Loucy (cell line): ENCODE measurements at regions not wholly inside any gene's neighbourhood (a gene's known extent, or its start where the extent isn't known, plus 50 kb on each side); places are given as distances from the start of the nearest gene placed in this dataset.

Experiments
- H2AFZ ChIP-seq: fragments of 200-600 bp; sonication (generic); 2 replicates; pipeline ENCODE4 v1.6.0; 2016; ENCODE audit warnings: antibody characterized with exemption, mild to moderate bottlenecking, low read length, moderate library complexity
- H3F3A ChIP-seq: fragments of 200-600 bp; 2 replicates; pipeline ENCODE4 v1.6.0; 2016; ENCODE audit warnings: antibody characterized with exemption, low read depth, mild to moderate bottlenecking
- H3K27me3 ChIP-seq: fragments of 200-600 bp; sonication (generic); 2 replicates; pipeline ENCODE4 v1.6.1; 2014; ENCODE audit warnings: low read length, mild to moderate bottlenecking; ENCODE audit not compliant: insufficient read depth, poor library complexity, severe bottlenecking
- H3K36me3 ChIP-seq: fragments of 200-600 bp; sonication (generic); 2 replicates; pipeline ENCODE4 v1.6.1; 2016; ENCODE audit warnings: low read length; ENCODE audit not compliant: insufficient read depth
- H3K4me1 ChIP-seq: fragments of 200-600 bp; sonication (generic); 2 replicates; pipeline ENCODE4 v1.5.1; 2014; ENCODE audit warnings: low read length, mild to moderate bottlenecking; ENCODE audit not compliant: insufficient read depth, poor library complexity, severe bottlenecking
- H3K4me2 ChIP-seq: fragments of 200-600 bp; sonication (generic); 2 replicates; pipeline ENCODE4 v1.6.0; 2014; ENCODE audit warnings: antibody characterized with exemption, low read length, low read depth, mild to moderate bottlenecking; ENCODE audit not compliant: poor library complexity, severe bottlenecking
- H3K4me3 ChIP-seq: fragments of 200-600 bp; sonication (generic); 2 replicates; pipeline ENCODE4 v1.5.1; 2014; ENCODE audit warnings: low read length, mild to moderate bottlenecking, mixed read lengths; ENCODE audit not compliant: poor library complexity, severe bottlenecking
- H3K79me2 ChIP-seq: fragments of 200-600 bp; sonication (generic); 2 replicates; pipeline ENCODE4 v1.6.1; 2014; ENCODE audit warnings: low read length; ENCODE audit not compliant: insufficient read depth
- H3K9ac ChIP-seq: fragments of 200-600 bp; sonication (generic); 2 replicates; pipeline ENCODE4 v1.6.0; 2014; ENCODE audit warnings: mild to moderate bottlenecking, low read depth, low read length, moderate library complexity; ENCODE audit not compliant: poor library complexity, severe bottlenecking
- H3K9me2 ChIP-seq: fragments of 200-600 bp; sonication (generic); replicated peaks from 2 replicates; pipeline ENCODE4 v1.6.1; 2016; ENCODE audit warnings: low read depth, low read length, mixed read lengths
- H3K9me3 ChIP-seq: fragments of 200-600 bp; sonication (generic); 2 replicates; pipeline ENCODE4 v1.6.1; 2014; ENCODE audit warnings: mild to moderate bottlenecking, antibody characterized with exemption, low read length, low read depth; ENCODE audit not compliant: insufficient read depth
- H4K20me1 ChIP-seq: fragments of 200-600 bp; sonication (generic); 2 replicates; pipeline ENCODE4 v1.6.0; 2014; ENCODE audit warnings: antibody characterized with exemption, low read length, mild to moderate bottlenecking; ENCODE audit not compliant: insufficient read depth, poor library complexity, severe bottlenecking
- CTCF ChIP-seq: fragments of 200-600 bp; sonication (generic); conservative IDR thresholded peaks from 2 replicates; pipeline ENCODE4 v1.5.1; 2014; ENCODE audit warnings: mild to moderate bottlenecking, antibody characterized with exemption, low read length
- EZH2phosphoT487 ChIP-seq: fragments of 200-600 bp; IDR thresholded peaks from 2 replicates; pipeline ENCODE4 v1.6.1; 2018; ENCODE audit warnings: antibody characterized with exemption, mild to moderate bottlenecking, moderate library complexity, borderline replicate concordance

GRCh38 chr10:44813201-44813600, 97.9 kb upstream of the TMEM72 start:
- Histone ChIP-seq H3K4me1 (no peaks in the 10 kb centered on the region), H3K36me3 (no peaks in the 10 kb centered on the region), H3K9ac (no peak overlapping the region), H3K27me3 (no peaks in the 10 kb centered on the region), H2AFZ (no peak overlapping the region), H3F3A (no peaks in the 10 kb centered on the region), H3K9me2 (no peaks in the 10 kb centered on the region), H4K20me1 (no peaks in the 10 kb centered on the region), H3K4me3 (no peak overlapping the region), H3K79me2 (no peaks in the 10 kb centered on the region), H3K9me3 (no peaks in the 10 kb centered on the region), H3K4me2 (no peak overlapping the region)
- TF ChIP-seq CTCF = no peak
- no peak for TF ChIP-seq EZH2phosphoT487

GRCh38 chr10:44814929-44815328, 96.2 kb upstream of the TMEM72 start:
- H3K27me3 ChIP-seq = no peaks in the 10 kb centered on the region
- no peaks in the 10 kb centered on the region for H3K9me2 ChIP-seq
- no peaks in the 10 kb centered on the region for H4K20me1 ChIP-seq
- no peaks in the 10 kb centered on the region for H3F3A ChIP-seq
- no peaks in the 10 kb centered on the region for H3K79me2 ChIP-seq
- no peak overlapping the region for H3K4me2 ChIP-seq
- TF ChIP-seq CTCF (no peak), EZH2phosphoT487 (no peak)
- no peaks in the 10 kb centered on the region for H3K9me3 ChIP-seq
- no peak overlapping the region for H3K9ac ChIP-seq
- no peaks in the 10 kb centered on the region for H3K36me3 ChIP-seq
- no peak overlapping the region for H2AFZ ChIP-seq
- no peak overlapping the region for H3K4me3 ChIP-seq
- H3K4me1 ChIP-seq = no peaks in the 10 kb centered on the region

DNA sequence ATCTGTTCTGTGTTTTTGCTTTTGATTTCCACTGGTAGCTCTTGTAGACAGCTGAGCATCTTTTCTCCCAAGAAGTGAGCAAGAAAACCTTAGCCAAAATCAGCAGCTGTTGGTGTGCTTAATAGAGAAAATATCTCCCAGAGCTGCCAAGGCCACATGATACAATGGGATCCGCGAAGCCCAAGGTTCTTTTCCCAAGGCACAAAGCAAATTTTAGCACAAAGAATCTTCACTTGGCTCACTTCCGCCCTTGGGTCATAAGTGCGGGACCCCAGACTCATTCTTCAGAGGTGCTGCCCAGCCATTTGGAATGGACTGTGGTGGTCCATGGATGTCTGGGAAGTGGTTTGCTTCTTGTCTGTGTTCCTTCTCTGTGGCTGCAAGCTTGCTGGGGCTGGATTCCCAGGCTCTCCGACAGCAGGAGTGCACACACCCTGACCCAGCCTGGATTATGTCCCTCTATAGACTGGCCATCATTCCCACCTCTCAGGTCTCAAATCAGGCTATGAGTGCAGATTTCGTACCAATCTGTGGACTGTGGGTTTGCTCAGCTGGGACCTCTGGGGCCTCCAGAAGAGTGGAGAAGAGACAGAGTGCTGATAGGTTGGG, 93.0 kb upstream of the TMEM72 start:
- H3K9me2 ChIP-seq = no peaks in the 10 kb centered on the region

More for the DNA sequence above, 93.0 kb upstream of the TMEM72 start:
- Histone ChIP-seq H3K4me3 (no peak overlapping the region), H3K9me3 (no peaks in the 10 kb centered on the region), H3K9ac (no peak overlapping the region), H4K20me1 (no peaks in the 10 kb centered on the region), H2AFZ (no peak overlapping the region), H3K79me2 (no peaks in the 10 kb centered on the region), H3K27me3 (no peaks in the 10 kb centered on the region), H3F3A (no peaks in the 10 kb centered on the region), H3K4me2 (no peak overlapping the region), H3K36me3 (no peaks in the 10 kb centered on the region), H3K4me1 (no peaks in the 10 kb centered on the region)
- no peak for TF ChIP-seq CTCF
- TF ChIP-seq EZH2phosphoT487 = no peak
